Activated CD8-positive, alpha-beta memory T cell treated with anti-CD3 and anti-CD28 coated beads, Interleukin-2, amount 10 ng/mL, durations not matched to agents 7 days and 5 days (primary cell): ENCODE measurements at regions not wholly inside any gene's neighbourhood (a gene's known extent, or its start where the extent isn't known, plus 50 kb on each side); places are given as distances from the start of the nearest gene placed in this dataset.
"Not testable (repeated sequence)": the region's sequence is repeated elsewhere in the genome, so short reads cannot be mapped to it uniquely, and the experiment has no call there.

Source experiments
- ATAC-seq: fragments of 150-1000 bp; cut with Tn5 transposase; one replicate; pipeline ENCODE4 v1.10.0; 2021; ENCODE audit warnings: moderate library complexity
- CTCF ChIA-PET: fragments of 350-600 bp; sonication (Branson Sonifier 250); formaldehyde crosslinking; loops from one replicate; lab custom pipeline; 2021; ENCODE audit warnings: antibody characterized with exemption; lab: Charles Lee
- DNase-seq: peaks from one replicate; pipeline ENCODE4 v3.0.0-alpha.2; 2020
- H3K27ac Mint-ChIP-seq: one replicate; pipeline ENCODE4 v1.8.0; 2021; ENCODE audit warnings: mild to moderate bottlenecking, mixed read lengths
- H3K27me3 Mint-ChIP-seq: one replicate; pipeline ENCODE4 v1.8.0; 2021; ENCODE audit warnings: mixed read lengths
- H3K36me3 Mint-ChIP-seq: one replicate; pipeline ENCODE4 v1.8.0; 2021; ENCODE audit warnings: mild to moderate bottlenecking, mixed read lengths
- H3K4me1 Mint-ChIP-seq: one replicate; pipeline ENCODE4 v1.8.0; 2021; ENCODE audit warnings: mixed read lengths
- H3K4me3 Mint-ChIP-seq: one replicate; pipeline ENCODE4 v1.8.0; 2021; ENCODE audit warnings: mild to moderate bottlenecking, moderate library complexity, mixed read lengths
- H3K9me3 Mint-ChIP-seq: one replicate; pipeline ENCODE4 v1.8.0; 2022; ENCODE audit warnings: low read depth, mixed read lengths

GRCh38 chr6:119764927-119765681, 415.5 kb upstream of the MAN1A1 start:
- H3K27me3 Mint-ChIP-seq = peaks cover 7% of the 10 kb centered on the region
- no peaks in the 10 kb centered on the region for H3K36me3 Mint-ChIP-seq
- no peaks in the 10 kb centered on the region for H3K9me3 Mint-ChIP-seq
- H3K4me3 Mint-ChIP-seq = no peak overlapping the region
- DNase-seq (no peak), ATAC-seq (no peak)
- no peak overlapping the region for H3K27ac Mint-ChIP-seq
- no peaks in the 10 kb centered on the region for H3K4me1 Mint-ChIP-seq
- CTCF ChIA-PET = no interaction called here

DNA sequence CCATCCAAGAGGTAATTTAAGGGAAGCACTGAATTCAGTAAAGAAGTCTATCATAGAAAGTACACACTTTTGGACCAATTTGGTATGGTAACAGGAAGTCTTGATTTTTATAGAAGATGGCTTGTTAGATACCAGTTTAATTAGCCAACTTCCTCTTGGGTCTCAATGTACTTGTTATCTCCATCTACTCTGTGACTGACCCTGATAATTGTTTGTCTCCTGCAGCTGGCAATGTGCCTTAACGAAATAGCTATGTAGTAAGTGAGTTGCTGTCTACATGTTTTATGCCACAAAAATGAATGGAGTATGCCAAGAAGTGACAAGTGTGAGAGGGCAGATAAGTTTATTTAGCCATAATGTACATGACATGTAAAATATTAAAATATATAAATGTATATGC, 410.5 kb upstream of the MAN1A1 start:
- no peak for ATAC-seq
- Mint-ChIP-seq H3K36me3 (no peaks in the 10 kb centered on the region), H3K4me3 (no peak overlapping the region), H3K27ac (no peak overlapping the region), H3K4me1 (no peaks in the 10 kb centered on the region), H3K9me3 (no peaks in the 10 kb centered on the region), H3K27me3 (peaks cover 7% of the 10 kb centered on the region)
- DNase-seq = no peak
- CTCF ChIA-PET = no interaction called here

DNA sequence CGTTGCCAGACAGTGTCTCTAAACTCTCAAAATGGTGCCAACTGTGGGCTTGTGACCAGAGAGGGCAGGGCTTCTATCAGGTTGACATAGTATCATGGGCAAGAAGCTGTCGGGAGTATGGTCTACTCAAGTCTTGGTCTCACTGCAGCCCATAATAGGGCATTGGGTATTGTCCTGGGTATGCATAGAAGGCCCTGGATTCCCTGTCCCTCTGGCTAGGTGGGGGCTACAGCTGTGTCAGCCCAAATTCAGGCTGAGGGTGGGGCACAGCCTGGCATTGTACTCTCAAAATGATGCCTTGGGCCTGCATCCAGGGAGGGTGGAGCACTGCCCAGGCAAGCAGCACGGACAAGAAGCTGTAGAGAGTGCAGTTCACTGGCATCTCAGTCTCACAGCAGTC, 408.8 kb upstream of the MAN1A1 start:
- Mint-ChIP-seq H3K36me3 (no peaks in the 10 kb centered on the region), H3K27me3 (peaks cover 7% of the 10 kb centered on the region), H3K27ac (no peak overlapping the region), H3K9me3 (no peaks in the 10 kb centered on the region), H3K4me3 (no peak overlapping the region), H3K4me1 (no peaks in the 10 kb centered on the region)
- CTCF ChIA-PET = no interaction called here
- DNase-seq (no peak), ATAC-seq (no peak)

DNA sequence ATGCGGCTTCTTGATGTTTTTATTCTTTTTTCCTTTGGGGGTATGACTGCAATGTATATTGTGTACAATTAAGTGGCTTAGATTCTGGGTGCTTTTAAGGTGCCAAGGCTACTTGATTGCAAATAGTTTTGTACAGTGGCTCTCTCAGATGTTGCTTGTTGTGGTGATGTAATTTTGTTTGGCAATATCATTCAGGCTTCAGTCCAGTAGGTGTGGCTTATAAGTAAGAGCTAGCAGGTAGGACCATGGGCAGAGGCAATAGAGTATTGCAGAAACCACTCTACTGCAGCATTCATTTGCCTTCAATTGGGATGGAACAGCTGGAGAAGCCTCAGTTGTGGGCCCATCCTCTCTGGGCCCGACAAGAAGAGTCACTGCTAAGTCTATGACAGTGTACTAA, 407.9 kb upstream of the MAN1A1 start:
- no peak overlapping the region for H3K4me3 Mint-ChIP-seq
- no peaks in the 10 kb centered on the region for H3K4me1 Mint-ChIP-seq
- DNase-seq (no peak), ATAC-seq (no peak)
- H3K36me3 Mint-ChIP-seq = no peaks in the 10 kb centered on the region
- CTCF ChIA-PET = no interaction called here
- H3K9me3 Mint-ChIP-seq = no peaks in the 10 kb centered on the region
- H3K27me3 Mint-ChIP-seq = peaks cover 9% of the 10 kb centered on the region
- H3K27ac Mint-ChIP-seq = no peak overlapping the region

GRCh38 chr6:119749335-119749734, 399.8 kb upstream of the MAN1A1 start:
- no peak overlapping the region for H3K27ac Mint-ChIP-seq
- H3K4me3 Mint-ChIP-seq = no peak overlapping the region
- DNase-seq (no peak), ATAC-seq (no peak)
- H3K36me3 Mint-ChIP-seq = no peaks in the 10 kb centered on the region
- H3K27me3 Mint-ChIP-seq = peaks cover 18% of the 10 kb centered on the region
- no peaks in the 10 kb centered on the region for H3K9me3 Mint-ChIP-seq
- H3K4me1 Mint-ChIP-seq = no peaks in the 10 kb centered on the region
- CTCF ChIA-PET = no interaction called here

DNA sequence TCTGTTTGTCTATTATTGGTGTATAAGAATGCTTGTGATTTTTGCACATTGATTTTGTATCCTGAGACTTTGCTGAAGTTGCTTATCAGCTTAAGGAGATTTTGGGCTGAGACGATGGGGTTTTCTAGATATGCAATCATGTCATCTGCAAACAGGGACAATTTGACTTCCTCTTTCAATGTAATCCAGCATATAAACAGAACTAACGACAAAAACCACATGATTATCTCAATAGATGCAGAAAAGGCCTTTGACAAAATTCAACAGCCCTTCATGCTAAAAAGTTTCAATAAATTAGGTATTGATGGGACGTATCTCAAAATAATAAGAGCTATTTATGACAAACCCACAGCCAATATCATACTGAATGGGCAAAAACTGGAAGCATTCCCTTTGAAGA, 399.0 kb upstream of the MAN1A1 start:
- H3K27ac Mint-ChIP-seq, DNase-seq, H3K4me3 Mint-ChIP-seq, ATAC-seq, H3K4me1 Mint-ChIP-seq, H3K36me3 Mint-ChIP-seq, H3K9me3 Mint-ChIP-seq, CTCF ChIA-PET: not testable (repeated sequence)
- peaks cover 18% of the 10 kb centered on the region for H3K27me3 Mint-ChIP-seq

GRCh38 chr6:119742188-119742803, 392.7 kb upstream of the MAN1A1 start:
- Mint-ChIP-seq H3K4me1 (peaks cover 4% of the 10 kb centered on the region), H3K9me3 (no peaks in the 10 kb centered on the region), H3K27me3 (peaks cover 12% of the 10 kb centered on the region), H3K4me3 (no peak overlapping the region), H3K36me3 (no peaks in the 10 kb centered on the region), H3K27ac (no peak overlapping the region)
- DNase-seq (peak; percentile 73), ATAC-seq (peak; percentile 71)
- CTCF ChIA-PET = interaction anchor here (1.0 to 1.3 kb wide), 2 partner anchors 14 to 391 kb away, joined by 3 to 5 read pairs; no protein-coding TSS in a partner anchor

GRCh38 chr6:119739769-119740168, 390.2 kb upstream of the MAN1A1 start:
- H3K4me1 Mint-ChIP-seq = peaks cover 4% of the 10 kb centered on the region
- DNase-seq (no peak), ATAC-seq (no peak)
- H3K9me3 Mint-ChIP-seq = no peaks in the 10 kb centered on the region
- H3K4me3 Mint-ChIP-seq = no peak overlapping the region
- no peak overlapping the region for H3K27ac Mint-ChIP-seq
- CTCF ChIA-PET = interaction anchor here (1.1 kb wide), 1 partner anchor 195 kb away, joined by 3 read pairs; no protein-coding TSS in a partner anchor
- H3K27me3 Mint-ChIP-seq = peaks cover 27% of the 10 kb centered on the region
- H3K36me3 Mint-ChIP-seq = no peaks in the 10 kb centered on the region

DNA sequence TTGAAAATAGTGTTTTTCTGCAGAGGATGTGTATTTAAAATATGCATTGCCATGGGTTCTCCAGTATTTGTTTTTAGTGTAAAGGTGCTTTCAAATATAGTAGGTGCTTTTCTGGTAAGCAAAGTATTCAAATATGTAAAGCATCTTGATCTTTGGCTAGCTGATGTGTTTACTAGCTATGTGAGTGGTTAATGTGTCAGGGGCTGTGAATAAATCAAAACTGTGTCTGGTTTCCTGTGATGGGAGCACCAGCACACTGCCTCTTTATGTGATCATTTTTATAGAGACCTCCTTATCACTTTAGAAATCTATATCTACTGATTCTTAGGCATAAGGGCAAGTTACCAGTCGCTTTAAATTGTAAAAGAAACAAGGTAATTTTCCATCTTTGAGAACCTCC, 388.9 kb upstream of the MAN1A1 start:
- Mint-ChIP-seq H3K27ac (no peak overlapping the region), H3K36me3 (no peaks in the 10 kb centered on the region), H3K27me3 (peaks cover 27% of the 10 kb centered on the region), H3K9me3 (no peaks in the 10 kb centered on the region), H3K4me1 (peaks cover 4% of the 10 kb centered on the region), H3K4me3 (no peak overlapping the region)
- no peak for DNase-seq
- no peak for ATAC-seq
- CTCF ChIA-PET = no interaction called here

DNA sequence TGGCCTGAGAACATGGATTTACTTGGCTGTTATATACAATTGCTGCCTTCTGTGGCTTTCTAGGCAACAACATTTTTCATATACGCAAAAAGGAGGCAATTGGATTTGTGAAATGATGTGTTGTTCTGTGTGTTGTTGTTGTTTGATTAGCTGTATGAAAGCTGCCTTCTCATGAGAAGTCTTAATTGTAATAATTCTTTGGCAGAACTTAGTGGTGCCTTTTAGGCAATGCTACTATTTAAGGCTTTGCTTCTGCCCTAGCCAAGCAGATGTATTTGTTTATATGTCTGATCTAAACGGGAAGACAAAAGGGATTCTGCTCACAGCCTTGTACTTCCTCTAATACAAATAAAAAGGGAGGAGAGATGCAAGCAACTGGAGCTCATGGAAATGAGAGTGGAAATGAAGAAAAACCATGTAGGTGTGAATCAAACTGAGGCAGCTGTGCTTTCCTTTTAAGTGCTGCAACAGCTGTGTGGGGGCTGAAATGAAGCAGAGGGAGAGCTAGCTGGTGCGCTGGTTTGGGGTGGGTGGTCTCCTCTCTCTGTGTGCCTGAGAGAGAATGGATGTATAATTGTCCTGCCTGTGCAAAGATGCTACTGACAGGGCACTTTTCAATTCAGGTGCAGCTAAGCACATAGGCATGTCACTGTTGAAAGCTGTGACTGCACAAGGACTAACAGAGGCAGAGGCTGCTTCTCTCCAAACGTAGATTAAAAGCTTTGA, 386.9 kb upstream of the MAN1A1 start:
- Mint-ChIP-seq H3K27me3 (peaks cover 28% of the 10 kb centered on the region), H3K36me3 (no peaks in the 10 kb centered on the region), H3K4me1 (peaks cover 4% of the 10 kb centered on the region), H3K27ac (no peak overlapping the region), H3K4me3 (no peak overlapping the region), H3K9me3 (no peaks in the 10 kb centered on the region)
- CTCF ChIA-PET = interaction anchor here (1.2 kb wide), 1 partner anchor 9 kb away, joined by 3 read pairs; no protein-coding TSS in a partner anchor
- ATAC-seq = no peak
- no peak for DNase-seq

DNA sequence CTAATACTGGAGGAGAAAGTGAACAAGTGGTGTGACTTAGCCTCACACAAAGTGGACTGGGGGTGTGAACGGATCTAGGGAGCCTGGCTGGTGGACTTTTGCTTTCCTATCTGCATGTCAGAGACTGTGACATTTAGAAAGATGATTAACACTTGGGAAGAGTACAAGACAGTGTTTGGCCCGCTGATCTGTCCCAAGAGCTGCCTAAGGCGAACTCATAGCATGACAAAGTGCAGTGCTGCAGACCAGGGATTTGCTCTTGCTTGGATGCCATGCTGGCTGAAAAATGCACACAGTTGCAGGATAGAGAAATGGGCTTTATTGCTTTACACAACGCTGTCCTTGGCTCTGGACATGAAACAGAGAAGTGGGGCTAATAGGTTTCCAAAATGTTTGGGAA, 386.0 kb upstream of the MAN1A1 start:
- no peak overlapping the region for H3K27ac Mint-ChIP-seq
- H3K4me3 Mint-ChIP-seq = no peak overlapping the region
- H3K4me1 Mint-ChIP-seq = peaks cover 4% of the 10 kb centered on the region
- no peaks in the 10 kb centered on the region for H3K9me3 Mint-ChIP-seq
- DNase-seq = no peak
- CTCF ChIA-PET = no interaction called here
- no peaks in the 10 kb centered on the region for H3K36me3 Mint-ChIP-seq
- ATAC-seq = no peak
- H3K27me3 Mint-ChIP-seq = peaks cover 28% of the 10 kb centered on the region

GRCh38 chr6:119734227-119734626, 384.7 kb upstream of the MAN1A1 start:
- H3K27me3 Mint-ChIP-seq = peaks cover 24% of the 10 kb centered on the region
- peaks cover 4% of the 10 kb centered on the region for H3K4me1 Mint-ChIP-seq
- no peaks in the 10 kb centered on the region for H3K9me3 Mint-ChIP-seq
- CTCF ChIA-PET = interaction anchor here (1.0 kb wide), 1 partner anchor 402 kb away, joined by 3 read pairs; no protein-coding TSS in a partner anchor
- H3K27ac Mint-ChIP-seq = no peak overlapping the region
- ATAC-seq (no peak), DNase-seq (no peak)
- H3K4me3 Mint-ChIP-seq = no peak overlapping the region
- H3K36me3 Mint-ChIP-seq = no peaks in the 10 kb centered on the region

GRCh38 chr6:119728935-119729334, 379.4 kb upstream of the MAN1A1 start:
- H3K4me1 Mint-ChIP-seq = peaks cover 3% of the 10 kb centered on the region
- CTCF ChIA-PET = interaction anchor here (1.5 kb wide), 1 partner anchor 13 kb away, joined by 5 read pairs; no protein-coding TSS in a partner anchor

More at GRCh38 chr6:119728935-119729334, 379.4 kb upstream of the MAN1A1 start:
- no peak overlapping the region for H3K4me3 Mint-ChIP-seq
- ATAC-seq = peak; percentile 30
- no peaks in the 10 kb centered on the region for H3K36me3 Mint-ChIP-seq
- no peak for DNase-seq
- H3K9me3 Mint-ChIP-seq = no peaks in the 10 kb centered on the region
- H3K27me3 Mint-ChIP-seq = peaks cover 14% of the 10 kb centered on the region
- H3K27ac Mint-ChIP-seq = no peak overlapping the region
